ACHN (cell line): ENCODE measurements at regions not wholly inside any gene's neighbourhood (a gene's known extent, or its start where the extent isn't known, plus 50 kb on each side); places are given as distances from the start of the nearest gene placed in this dataset.
"Not testable (repeated sequence)": the region's sequence is repeated elsewhere in the genome, so short reads cannot be mapped to it uniquely, and the experiment has no call there.

Experiments used
- DNase-seq: peaks from one replicate; pipeline ENCODE4 v3.0.0-alpha.2; 2015
- in situ Hi-C: cut with HindIII; loops from 2 replicates; pipeline ENCODE4 v1.10.0; 2017; ENCODE audit warnings: low sequenced_read_pairs, low pct_ligation_motif_present, low pct_unique_long_range_greater_than_20kb

- DNase-seq = no peak
- in situ Hi-C loops = no loop called here
Observed at GRCh38 chr1:30147188-30147587, 576.2 kb downstream of the MATN1 start.

DNA sequence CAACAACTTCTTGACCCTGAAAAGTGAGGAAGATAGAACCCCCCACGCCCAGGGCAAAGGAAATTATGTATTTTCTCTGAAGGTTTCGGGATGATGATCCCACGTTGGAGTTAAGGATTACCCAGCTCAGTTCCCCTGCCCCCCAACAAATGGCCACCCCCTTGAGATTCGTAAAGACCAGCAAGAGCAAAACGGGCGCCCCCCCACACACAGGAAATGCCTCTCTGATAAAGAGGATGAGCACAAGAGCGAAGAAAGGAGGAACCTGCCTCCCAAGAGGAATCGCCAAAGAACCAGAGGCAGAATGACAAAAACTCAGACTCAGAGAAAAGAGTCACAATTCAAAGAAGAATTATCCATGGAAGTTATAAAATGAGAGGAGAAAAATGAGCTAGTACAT is 576.9 kb downstream of the MATN1 start:
- DNase-seq = no peak
- in situ Hi-C loops = no loop called here

GRCh38 chr1:30145723-30146303 is 577.6 kb downstream of the MATN1 start:
- in situ Hi-C loops = no loop called here
- no peak for DNase-seq

- in situ Hi-C loops = no loop called here
Observed at GRCh38 chr1:30144831-30145230, 578.6 kb downstream of the MATN1 start.

GRCh38 chr1:30143517-30143916 is 579.9 kb downstream of the MATN1 start:
- DNase-seq = no peak
- in situ Hi-C loops = no loop called here

More at GRCh38 chr1:30144831-30145230, 578.6 kb downstream of the MATN1 start:
- no peak for DNase-seq

DNA sequence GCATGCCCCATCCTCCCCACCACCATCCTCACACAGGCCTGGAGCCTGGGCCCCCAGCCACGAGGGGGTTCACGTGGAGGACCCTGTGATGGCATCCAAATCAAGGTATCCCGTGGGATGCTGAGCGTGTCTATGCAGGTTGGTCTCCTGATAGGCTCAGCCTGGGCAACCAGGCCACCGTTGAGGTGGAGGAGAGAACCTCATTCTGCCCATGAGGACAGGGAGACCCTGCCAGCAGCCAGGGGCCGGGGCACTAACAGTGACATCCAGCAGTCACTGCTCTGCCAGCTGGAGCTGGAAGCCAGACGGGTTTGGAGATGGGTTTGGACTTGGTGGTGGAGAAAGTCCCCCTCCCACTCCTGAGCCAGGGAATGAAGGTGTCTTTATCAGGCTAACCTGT is 582.8 kb downstream of the MATN1 start:
- in situ Hi-C loops = no loop called here
- DNase-seq = no peak

GRCh38 chr1:30138891-30139290 is 584.5 kb downstream of the MATN1 start:
- no peak for DNase-seq
- in situ Hi-C loops = no loop called here

DNA sequence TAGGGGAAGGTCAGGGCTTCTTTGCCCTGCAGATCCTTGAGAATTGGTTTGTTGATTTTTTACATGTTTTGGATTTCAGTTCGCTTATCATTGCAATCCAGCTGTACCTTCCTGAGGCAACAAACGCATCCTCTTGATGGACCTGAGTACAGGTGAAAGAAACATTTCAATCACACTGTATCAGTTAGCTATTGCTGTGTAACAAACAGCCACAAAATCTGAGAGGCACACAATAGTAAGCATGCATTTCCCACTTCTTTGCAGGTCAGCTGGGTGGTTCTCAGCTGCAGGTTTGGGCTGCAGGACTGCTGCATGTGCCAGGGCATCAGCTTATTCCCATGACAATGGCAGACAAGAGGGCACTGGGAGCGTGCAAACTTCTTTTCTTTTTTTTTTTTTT is 586.4 kb downstream of the MATN1 start:
- no peak for DNase-seq
- in situ Hi-C loops = no loop called here

DNA sequence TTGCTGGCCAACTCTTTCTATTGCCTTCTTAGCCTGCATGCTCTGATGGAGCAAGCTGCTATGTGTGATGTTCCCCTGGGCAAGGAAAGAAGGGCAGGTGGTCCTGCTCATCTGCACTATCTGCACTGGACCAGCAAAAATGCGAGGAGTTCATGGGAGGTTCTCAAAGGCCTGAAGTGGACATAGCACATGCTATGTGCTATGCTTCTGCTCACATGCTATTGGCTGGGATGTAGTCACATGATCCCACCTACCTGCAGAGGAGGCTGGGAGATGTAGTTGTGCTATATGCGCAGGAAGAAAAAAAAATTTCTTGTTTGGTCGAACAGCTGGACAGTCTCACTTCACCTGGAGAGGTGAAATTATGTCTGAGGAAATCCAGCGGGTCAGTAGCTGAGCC is 587.7 kb downstream of the MATN1 start:
- in situ Hi-C loops = no loop called here

DNA sequence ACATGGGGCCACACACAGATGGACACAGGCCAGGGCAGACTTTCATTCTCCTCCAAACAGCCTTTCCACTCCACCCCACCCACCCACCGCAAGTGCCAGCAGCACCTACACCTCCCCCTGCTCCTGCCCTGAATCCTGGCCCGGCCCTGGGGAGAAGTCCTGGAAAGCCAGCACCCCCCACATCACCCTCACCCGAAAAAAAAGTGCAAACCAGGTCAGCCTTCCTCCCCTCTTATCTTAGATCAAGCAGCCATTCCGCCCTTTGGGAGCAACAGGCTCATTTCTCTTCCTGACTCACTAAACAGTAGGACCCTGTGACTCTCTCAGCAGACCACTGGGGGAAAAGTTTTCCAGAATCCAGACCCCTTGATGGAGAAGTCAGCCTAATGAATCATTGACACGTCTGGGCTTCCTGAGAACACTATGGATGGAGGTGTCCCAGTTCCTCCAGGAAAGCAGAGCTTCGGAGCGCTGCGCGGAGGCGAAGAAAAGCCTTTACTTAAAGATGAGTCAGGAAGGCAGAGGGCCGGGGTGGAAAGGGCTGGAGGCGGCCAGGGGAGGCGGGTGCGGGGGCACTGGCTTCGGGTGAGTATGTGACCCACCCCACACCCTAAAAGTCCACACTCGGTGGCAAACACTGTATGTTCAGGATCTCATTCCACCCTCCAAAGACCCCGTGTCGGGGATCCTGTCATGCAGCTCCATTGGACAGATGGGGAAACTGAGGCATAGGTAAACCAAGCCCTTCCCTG is 588.7 kb downstream of the MATN1 start:
- in situ Hi-C loops = no loop called here
- DNase-seq = no peak

More for the DNA sequence above, 587.7 kb downstream of the MATN1 start:
- no peak for DNase-seq

DNA sequence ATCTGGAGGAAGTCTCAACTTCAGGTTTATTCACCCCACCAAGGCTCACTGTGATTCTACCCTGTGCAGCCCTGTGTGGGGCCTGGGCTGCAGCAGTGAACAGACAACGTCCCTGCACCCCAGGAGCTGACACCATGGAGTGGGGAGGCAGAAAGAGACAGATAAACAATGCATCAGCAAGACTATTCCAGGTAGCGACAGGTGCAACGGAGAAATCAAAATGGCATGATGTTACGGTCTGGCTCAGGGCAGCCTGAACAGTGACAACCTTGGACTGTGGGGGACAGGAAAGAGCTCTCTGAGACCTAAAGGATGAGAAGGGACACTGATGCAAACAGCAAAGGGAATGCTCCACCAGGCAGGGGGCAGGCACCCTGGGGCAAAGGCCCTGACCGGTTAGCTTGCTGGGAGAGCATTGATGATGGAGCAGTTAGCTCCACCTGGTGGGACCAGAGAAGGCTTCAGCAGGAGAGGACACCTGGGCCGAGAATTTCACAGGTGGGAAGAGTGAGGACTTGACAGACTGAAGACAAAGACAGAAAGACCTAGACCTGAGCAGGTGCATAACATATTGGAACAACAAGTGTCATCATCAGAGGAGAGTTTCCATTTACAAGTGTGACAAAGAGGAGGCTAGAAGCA is 589.9 kb downstream of the MATN1 start:
- in situ Hi-C loops = no loop called here
- DNase-seq = no peak

DNA sequence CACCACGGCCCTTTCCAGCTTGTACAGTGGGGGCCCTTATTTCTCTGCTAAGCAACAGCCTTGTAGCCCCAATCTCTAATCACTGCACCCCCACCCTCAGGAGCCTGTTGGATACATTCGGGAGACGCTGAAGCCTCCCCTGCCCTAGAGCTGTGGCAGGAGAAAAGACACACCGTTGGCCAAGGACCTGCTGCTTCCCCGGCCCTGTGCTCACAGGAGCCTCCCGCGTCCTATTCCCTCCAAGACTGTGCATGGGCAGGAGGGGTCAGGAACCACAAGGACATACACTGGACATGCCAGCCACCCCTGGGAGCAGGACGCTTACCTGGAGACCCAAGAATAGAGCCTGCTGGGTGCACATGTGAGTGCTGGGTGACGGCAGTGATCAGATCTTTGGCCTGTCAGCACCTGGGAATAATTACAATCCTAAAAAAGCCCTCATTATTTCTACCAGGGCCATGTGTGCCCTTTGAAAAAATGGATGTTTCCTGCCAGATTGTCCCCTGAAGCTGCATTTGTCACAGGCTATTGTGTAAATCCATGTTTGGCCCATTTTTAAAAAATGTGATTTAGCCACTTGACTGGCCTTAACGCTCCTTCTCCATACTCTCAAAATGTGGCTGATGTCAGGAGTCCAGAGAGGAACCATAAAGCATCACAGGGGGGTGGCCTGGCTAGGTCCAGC is 590.6 kb downstream of the MATN1 start:
- DNase-seq = no peak
- in situ Hi-C loops = no loop called here

- DNase-seq, in situ Hi-C loops: not testable (repeated sequence)
Observed at GRCh38 chr1:30130566-30130965, 592.8 kb downstream of the MATN1 start.

DNA sequence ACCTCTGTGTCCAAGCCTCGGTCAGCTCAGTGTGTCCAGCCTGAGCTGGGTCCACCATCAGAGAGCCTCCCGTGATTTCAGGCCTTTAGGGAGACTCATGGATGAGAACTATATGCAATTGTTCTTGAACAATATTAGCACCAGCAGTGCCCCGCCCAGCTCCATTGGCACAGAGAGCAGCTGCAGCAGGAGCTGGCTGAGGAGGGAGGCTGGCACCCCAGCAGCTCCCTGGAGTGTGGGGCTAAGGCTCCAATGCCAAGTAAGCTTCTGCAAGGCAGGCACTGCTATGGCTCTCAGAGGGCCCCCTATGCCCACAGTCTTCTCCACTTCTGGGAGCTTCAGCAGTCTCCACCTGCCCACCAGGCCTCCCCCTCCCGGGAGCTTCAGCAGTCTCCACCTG is 593.3 kb downstream of the MATN1 start:
- in situ Hi-C loops = no loop called here
- DNase-seq = no peak

DNA sequence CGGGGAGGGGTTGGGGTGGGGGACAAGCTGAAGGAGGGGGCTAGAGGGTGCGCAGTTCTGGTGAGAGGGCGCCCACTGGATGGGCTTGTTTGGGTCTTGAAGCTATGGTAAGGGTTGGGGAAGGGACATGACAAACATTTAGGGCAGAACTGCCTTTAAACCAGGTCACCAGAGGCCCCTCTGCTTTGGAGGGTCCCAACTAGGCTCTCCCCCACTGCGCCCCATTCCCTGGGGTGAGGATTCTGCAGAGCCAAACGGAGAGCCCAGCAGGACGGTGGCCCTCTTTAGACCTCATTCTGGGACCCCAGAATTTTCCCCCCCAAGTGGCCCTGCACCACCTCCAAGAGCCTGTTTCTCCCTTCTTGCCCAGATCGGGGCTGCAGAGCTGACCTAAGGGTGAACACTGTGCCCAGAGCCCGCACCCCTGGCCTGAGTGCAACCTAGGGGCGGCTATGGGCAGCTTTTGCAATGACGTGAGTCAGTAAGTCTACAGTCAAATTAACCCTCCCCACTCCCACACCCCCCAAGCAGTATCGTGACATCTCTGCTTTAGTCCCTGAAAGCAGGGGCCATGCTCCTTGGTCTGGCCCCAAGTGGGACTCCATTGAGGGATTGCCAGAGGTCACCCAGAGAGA is 593.8 kb downstream of the MATN1 start:
- no peak for DNase-seq
- in situ Hi-C loops = no loop called here

DNA sequence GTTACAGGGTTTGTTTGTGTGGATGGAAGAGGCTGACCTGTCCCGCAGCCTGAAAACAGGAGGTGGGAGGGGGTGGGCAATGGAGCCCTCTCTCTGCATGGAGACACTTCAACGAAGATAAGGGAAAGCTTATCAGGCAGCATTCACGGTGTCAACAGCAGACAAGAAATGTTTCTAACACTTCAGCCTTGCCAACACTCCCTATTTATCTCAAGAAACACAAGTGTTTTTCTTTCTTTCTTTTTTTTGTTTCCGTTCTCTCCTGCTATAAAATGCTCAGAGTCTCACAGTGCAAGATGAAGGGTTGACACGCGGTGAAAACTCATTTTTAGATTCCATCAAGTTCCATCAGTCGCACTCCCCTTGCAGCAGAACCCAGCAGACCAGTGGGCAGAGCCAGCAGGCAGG is 594.4 kb downstream of the MATN1 start:
- in situ Hi-C loops = no loop called here
- no peak for DNase-seq

- DNase-seq = no peak
- in situ Hi-C loops = no loop called here
Observed at GRCh38 chr1:30126848-30127247, 596.5 kb downstream of the MATN1 start.

DNA sequence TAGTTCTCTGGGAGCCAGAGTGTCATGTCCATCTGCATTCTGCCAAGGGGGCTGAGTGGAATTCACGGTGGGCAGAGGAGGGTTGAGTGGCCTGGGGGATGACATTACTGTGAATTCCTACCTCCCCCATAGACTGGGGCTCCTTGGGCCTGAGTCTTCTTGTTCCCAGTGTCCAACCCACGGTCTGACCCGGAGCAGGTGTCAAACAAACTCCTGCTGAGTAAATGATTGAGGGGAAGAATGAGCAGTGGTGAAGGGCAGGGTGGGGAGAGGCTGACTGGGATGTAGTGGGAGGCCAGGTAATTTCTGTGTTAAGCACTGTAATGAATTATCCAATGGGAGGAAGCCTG is 597.6 kb downstream of the MATN1 start:
- in situ Hi-C loops = no loop called here

More for the DNA sequence above, 597.6 kb downstream of the MATN1 start:
- DNase-seq = no peak
